Mucosa of stomach (tissue), 1 donor: ENCODE measurements at regions not wholly inside any gene's neighbourhood (a gene's known extent, or its start where the extent isn't known, plus 50 kb on each side); places are given as distances from the start of the nearest gene placed in this dataset.

Experiments
- H3K27me3 ChIP-seq: one replicate; pipeline ENCODE4 v1.7.0; 2013; ENCODE audit warnings: mild to moderate bottlenecking, low read length; ENCODE audit not compliant: control insufficient read depth, insufficient read depth
- H3K36me3 ChIP-seq: one replicate; pipeline ENCODE4 v1.7.0; 2013; ENCODE audit warnings: low read length; ENCODE audit not compliant: control insufficient read depth, insufficient read depth
- H3K4me1 ChIP-seq: one replicate; pipeline ENCODE4 v1.7.0; 2013; ENCODE audit warnings: mild to moderate bottlenecking, low read length; ENCODE audit not compliant: control insufficient read depth, insufficient read depth
- H3K4me3 ChIP-seq: one replicate; pipeline ENCODE4 v1.7.0; 2013; ENCODE audit warnings: low read length
- H3K9ac ChIP-seq: one replicate; pipeline ENCODE4 v1.7.0; 2013; ENCODE audit warnings: mild to moderate bottlenecking, low read length, moderate library complexity
- H3K9me3 ChIP-seq: one replicate; pipeline ENCODE4 v1.7.0; 2013; ENCODE audit warnings: mild to moderate bottlenecking, low read length, moderate library complexity; ENCODE audit not compliant: control insufficient read depth
- donor health status: Pancreatic carcinoma.

DNA sequence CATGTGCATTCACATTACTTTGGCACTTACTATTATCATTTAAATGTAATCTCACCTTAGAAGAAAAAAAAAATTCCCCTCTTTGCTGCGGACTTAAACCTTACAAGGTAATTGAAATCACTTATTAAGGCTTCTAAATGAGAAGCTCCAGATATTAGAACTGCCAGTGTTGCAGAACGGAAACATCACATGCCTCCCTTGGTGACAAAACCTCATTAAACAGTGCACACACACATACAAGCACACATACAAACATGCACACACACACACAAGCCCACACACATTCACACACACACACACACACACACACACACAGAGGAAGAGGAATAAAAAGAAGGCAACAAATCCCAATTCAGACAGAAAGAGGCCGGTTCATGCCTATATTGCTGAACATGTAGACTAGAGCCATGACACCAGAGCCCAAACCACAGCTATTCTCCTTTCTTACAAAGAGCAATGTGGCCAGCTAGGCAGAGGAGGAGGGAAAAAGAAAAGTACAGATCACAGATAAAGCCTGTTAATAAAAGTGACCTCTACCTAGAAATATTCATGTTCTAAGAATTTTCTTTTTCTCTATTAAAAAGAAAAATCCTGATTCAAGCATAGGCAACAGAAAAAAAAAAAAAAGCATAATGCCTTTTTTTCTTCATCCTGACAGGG, 405.2 kb upstream of the FLRT2 start:
- H3K27me3 ChIP-seq: no peaks in the 10 kb centered on the region
- no peak overlapping the region for H3K9ac ChIP-seq
- no peaks in the 10 kb centered on the region for H3K9me3 ChIP-seq
- H3K4me3 ChIP-seq: no peak overlapping the region
- H3K4me1 ChIP-seq: peaks cover 3% of the 10 kb centered on the region
- no peaks in the 10 kb centered on the region for H3K36me3 ChIP-seq

DNA sequence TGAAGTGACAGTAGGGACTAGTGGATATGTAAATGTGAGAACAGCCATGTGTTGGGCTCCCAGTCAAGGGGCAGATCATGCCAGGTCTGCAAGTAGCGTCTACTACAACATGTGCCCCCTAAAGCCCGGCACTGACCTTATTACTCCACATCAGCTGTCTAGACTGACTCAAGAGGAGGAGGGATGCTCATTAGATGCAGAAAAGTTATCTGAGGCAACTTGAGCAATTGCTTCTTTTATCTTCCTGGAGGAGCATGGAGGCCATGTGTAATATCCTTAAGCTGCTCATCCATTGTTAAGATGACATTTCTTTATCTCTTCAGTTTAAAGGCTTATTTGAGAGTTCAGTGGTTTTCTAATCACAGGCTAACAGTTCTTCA, 404.7 kb upstream of the FLRT2 start:
- H3K36me3 ChIP-seq: no peaks in the 10 kb centered on the region
- no peaks in the 10 kb centered on the region for H3K9me3 ChIP-seq
- H3K27me3 ChIP-seq: no peaks in the 10 kb centered on the region
- no peak overlapping the region for H3K9ac ChIP-seq
- peaks cover 3% of the 10 kb centered on the region for H3K4me1 ChIP-seq
- no peak overlapping the region for H3K4me3 ChIP-seq

DNA sequence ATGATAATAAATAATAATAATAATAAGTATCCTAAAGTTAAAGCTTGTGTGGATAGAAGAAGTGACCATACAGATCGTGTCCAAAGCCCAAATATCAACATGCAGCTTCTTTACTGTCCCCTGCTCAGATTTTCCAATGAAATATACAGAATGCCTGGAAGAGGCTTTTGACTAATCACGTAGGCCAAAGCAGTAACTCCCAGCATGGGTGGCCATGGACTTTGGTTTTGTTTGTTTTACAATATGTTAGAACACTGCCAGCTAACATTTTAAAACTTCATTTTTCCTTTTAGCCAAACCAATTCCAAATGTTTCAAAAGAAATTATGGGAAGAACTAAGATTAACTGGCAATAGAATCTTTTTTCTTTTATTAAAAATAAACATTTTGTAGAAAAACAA, 400.0 kb upstream of the FLRT2 start:
- no peak overlapping the region for H3K4me3 ChIP-seq
- H3K4me1 ChIP-seq: no peaks in the 10 kb centered on the region
- H3K9ac ChIP-seq: no peak overlapping the region
- no peaks in the 10 kb centered on the region for H3K27me3 ChIP-seq
- no peaks in the 10 kb centered on the region for H3K36me3 ChIP-seq
- no peaks in the 10 kb centered on the region for H3K9me3 ChIP-seq

DNA sequence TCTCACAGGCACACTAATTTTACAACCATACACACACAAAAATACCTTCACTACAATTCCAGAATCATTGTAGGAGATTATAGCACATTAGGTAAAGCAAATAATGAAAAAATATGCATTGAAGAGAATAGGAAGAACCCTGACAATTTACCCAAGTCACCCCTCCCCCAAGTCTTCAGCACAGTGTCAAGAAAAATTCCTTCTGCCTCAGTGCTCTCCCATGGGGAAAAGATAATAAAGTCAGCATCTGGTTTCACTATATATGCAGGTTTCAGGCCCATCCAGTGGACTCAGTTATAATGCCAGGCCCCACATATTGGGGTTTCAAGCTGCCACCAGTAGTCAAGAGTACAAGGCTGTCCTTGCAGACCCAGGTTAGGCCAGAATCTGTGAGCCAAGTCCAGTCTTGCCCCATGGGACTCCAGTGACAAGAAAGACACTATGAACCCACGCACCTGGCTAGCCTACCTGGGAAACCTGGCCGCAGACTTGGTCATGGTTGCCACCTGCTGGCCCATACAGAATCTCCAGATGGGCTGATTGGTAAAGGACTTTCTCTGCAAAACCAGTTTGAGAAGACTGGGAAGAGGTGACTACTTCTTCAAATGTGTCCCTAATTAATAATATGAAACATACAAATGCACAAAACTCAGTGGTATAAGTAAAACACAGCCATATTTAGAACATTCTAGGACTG, 398.6 kb upstream of the FLRT2 start:
- no peak overlapping the region for H3K9ac ChIP-seq
- H3K4me3 ChIP-seq: no peak overlapping the region
- H3K36me3 ChIP-seq: no peaks in the 10 kb centered on the region
- no peaks in the 10 kb centered on the region for H3K27me3 ChIP-seq
- no peaks in the 10 kb centered on the region for H3K4me1 ChIP-seq
- H3K9me3 ChIP-seq: no peaks in the 10 kb centered on the region

DNA sequence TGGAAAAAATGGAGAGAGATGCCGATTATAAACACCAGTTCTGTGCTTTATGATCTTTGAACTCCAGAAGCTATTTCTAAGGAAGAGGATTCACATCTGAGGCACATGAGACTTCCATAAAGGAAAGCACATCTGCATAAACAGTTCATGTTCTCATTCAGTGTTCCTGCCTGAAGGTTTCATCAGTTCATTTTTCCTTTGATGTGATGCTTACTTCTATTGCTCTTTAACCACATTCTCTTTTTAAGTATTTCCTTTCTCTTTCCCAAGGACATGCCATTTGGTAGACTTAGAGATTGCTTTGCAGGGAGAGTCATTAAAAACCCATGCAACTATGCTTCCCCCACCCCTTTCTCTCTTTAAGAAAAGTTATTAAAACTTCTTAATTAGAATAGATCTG, 387.0 kb upstream of the FLRT2 start:
- Histone ChIP-seq H3K27me3 (no peaks in the 10 kb centered on the region), H3K9me3 (no peaks in the 10 kb centered on the region), H3K9ac (no peak overlapping the region), H3K4me1 (no peaks in the 10 kb centered on the region), H3K36me3 (no peaks in the 10 kb centered on the region), H3K4me3 (no peak overlapping the region)

DNA sequence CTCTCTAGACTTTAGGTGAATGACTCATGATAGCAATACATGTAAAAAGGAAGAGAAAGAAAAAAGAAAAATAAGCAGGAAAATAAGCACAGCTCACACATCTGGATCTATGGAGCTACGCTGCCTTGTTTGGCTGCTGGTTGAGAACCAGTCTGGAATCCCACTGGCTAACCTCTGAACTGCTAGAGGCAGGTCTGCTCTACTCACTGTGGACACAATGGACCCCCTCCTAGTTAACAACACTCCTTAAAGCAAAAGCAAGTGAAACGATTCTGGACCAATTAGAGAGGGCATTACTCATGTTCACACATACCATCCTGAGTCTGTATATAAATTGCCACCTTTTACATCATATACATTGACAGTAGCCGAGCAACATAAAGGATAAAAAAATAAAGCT, 383.2 kb upstream of the FLRT2 start:
- Histone ChIP-seq H3K27me3 (no peaks in the 10 kb centered on the region), H3K9ac (no peak overlapping the region), H3K9me3 (no peaks in the 10 kb centered on the region), H3K4me3 (no peak overlapping the region), H3K36me3 (no peaks in the 10 kb centered on the region), H3K4me1 (no peaks in the 10 kb centered on the region)

DNA sequence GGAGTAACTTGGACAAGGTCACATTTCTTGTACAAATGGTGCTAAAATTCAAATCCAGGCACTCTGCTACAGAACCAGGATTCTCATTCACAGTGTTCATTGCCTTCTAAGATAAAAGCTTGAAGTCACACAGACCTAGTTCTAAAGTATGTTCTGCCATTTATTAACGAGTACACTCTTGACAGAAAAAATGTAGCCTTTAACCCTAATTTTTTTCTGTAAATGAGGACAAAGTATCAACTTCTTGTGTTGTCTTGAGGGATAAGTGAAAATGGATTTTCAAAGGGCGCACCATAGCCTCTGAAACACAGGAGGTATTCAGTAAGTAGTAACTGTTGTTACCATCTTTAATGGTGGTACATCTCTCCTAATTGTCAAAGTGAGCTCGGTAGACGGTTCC, 379.8 kb upstream of the FLRT2 start:
- Histone ChIP-seq H3K27me3 (no peaks in the 10 kb centered on the region), H3K4me3 (no peak overlapping the region), H3K4me1 (no peaks in the 10 kb centered on the region), H3K36me3 (no peaks in the 10 kb centered on the region), H3K9me3 (no peaks in the 10 kb centered on the region), H3K9ac (no peak overlapping the region)

DNA sequence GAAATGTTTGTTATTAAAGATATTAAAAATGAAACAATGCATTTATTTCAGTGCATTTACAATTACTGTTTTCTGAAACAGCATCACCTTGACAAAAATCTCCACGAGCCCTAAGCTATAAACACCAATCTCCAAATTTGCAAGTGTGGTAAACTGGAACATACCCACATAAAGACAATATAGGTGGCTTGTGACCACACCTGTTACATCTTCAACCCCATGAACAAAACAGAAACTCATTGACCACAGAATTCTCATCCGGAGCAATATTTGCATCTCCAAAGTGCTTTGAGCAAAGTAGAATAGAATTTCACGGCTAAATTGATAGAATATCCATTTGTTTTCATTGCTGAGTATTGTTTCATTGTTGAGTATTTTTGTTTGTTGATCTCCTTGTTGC, 375.2 kb upstream of the FLRT2 start:
- no peaks in the 10 kb centered on the region for H3K4me1 ChIP-seq
- no peaks in the 10 kb centered on the region for H3K27me3 ChIP-seq
- H3K4me3 ChIP-seq: no peak overlapping the region
- no peaks in the 10 kb centered on the region for H3K9me3 ChIP-seq
- no peak overlapping the region for H3K9ac ChIP-seq
- H3K36me3 ChIP-seq: no peaks in the 10 kb centered on the region

DNA sequence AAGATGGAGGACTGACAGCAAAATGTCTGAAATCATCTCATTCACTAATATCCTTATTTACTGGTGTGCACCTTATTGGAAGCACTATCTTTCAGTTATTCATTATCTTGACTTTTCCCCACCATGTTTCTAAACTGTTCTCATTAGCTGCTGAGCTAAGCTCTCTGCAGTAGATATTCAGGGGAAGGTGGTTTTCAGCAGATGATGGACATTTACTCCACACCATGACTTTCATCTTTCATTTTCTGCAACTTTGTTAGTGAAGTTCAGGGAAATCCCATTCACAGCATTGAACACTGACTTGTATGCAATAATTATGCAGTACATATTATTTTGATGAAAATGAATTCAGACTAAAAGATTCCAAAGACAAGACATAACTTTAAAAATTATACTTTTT, 373.6 kb upstream of the FLRT2 start:
- Histone ChIP-seq H3K9ac (no peak overlapping the region), H3K4me3 (no peak overlapping the region), H3K9me3 (no peaks in the 10 kb centered on the region), H3K36me3 (no peaks in the 10 kb centered on the region), H3K4me1 (no peaks in the 10 kb centered on the region), H3K27me3 (no peaks in the 10 kb centered on the region)

DNA sequence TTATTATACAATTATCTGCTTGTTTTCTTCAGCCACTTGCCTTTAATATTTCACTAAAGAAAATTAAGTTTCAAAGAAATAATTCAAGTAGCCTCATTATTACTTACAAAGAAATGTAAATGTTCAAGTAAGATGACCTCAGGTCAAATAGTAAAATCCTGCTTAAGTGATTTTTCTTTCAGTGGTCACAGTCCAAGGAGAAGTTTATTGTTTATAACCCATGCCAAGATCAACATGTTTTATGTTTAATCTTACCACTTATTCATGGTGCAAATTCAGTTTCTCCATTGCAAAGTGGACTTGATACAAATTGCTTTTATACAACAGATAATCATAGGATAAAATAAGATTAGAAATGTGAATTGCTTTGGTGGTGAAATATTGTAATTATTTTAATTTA, 370.2 kb upstream of the FLRT2 start:
- Histone ChIP-seq H3K27me3 (no peaks in the 10 kb centered on the region), H3K9me3 (no peaks in the 10 kb centered on the region), H3K9ac (no peak overlapping the region), H3K4me3 (no peak overlapping the region), H3K4me1 (no peaks in the 10 kb centered on the region), H3K36me3 (no peaks in the 10 kb centered on the region)

DNA sequence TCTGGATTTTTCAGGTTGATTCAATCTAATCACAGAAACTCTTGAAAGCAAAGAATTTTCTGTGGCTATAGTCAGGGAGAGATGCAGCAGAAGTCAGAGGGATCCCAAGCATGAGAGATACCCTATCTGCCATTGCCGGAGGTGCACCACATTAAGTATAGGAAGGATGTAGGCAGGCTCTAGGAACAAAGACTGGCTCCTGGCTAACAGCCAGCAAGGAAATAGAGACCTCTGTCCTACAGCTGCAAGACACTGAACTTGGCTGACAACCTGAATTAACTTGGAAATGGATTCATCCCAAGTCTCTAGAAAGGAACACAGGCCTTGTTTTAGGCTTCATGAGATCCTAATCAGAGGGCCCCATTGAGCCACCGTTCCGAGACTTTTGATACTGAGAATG, 364.9 kb upstream of the FLRT2 start:
- Histone ChIP-seq H3K36me3 (no peaks in the 10 kb centered on the region), H3K4me1 (no peaks in the 10 kb centered on the region), H3K27me3 (no peaks in the 10 kb centered on the region), H3K4me3 (no peak overlapping the region), H3K9ac (no peak overlapping the region), H3K9me3 (no peaks in the 10 kb centered on the region)

DNA sequence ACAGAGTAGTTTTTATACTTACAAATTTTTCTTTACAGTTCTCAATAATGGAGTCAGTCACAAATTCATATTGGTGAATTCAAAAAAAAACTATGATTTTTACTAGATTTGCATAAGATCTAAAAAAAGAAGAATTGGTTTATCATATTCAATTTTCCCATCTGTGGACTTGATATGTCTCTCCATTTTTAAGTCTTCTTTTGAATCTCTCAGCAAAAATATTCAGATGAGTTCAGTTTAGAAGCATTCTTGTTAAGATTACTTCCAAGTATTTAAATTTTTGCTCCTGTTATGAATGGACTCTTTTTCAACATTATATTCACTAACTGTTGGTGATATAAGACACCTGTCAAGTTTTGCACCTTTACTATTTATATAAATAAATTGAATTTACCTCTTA, 360.6 kb upstream of the FLRT2 start:
- H3K27me3 ChIP-seq: no peaks in the 10 kb centered on the region
- H3K9ac ChIP-seq: no peak overlapping the region
- H3K4me1 ChIP-seq: no peaks in the 10 kb centered on the region
- no peak overlapping the region for H3K4me3 ChIP-seq
- no peaks in the 10 kb centered on the region for H3K9me3 ChIP-seq
- H3K36me3 ChIP-seq: no peaks in the 10 kb centered on the region

DNA sequence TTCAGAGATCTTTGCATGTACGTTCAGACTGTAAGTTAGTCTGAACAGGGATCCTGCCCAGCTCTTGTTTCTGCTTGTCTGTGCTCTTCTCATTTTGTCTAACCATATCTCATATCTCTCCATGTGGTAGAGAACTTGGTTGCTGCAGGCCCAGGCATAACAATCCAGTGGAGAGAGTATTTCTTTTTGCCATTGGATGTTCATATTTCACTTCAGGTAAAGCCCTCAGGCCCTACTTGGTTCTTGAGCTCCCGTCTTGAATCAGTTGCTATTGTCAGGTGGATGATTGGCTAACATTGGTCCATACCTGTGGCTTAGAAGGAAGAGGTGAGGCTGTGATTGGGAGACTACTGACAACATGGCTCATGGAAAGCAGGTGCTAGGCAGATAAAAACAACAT, 357.7 kb upstream of the FLRT2 start:
- Histone ChIP-seq H3K4me1 (no peaks in the 10 kb centered on the region), H3K9ac (no peak overlapping the region), H3K36me3 (no peaks in the 10 kb centered on the region), H3K9me3 (no peaks in the 10 kb centered on the region), H3K4me3 (no peak overlapping the region), H3K27me3 (no peaks in the 10 kb centered on the region)
